Mesenchymal stem cell (in vitro differentiated cells and primary cell): ENCODE measurements at regions not wholly inside any gene's neighbourhood (a gene's known extent, or its start where the extent isn't known, plus 50 kb on each side); places are given as distances from the start of the nearest gene placed in this dataset.

ENCODE experiments used
- DNase-seq: peaks from one replicate; pipeline ENCODE4 v3.0.0-alpha.2; 2013
- H2AFZ ChIP-seq: one replicate; pipeline ENCODE4 v1.6.1; 2013; ENCODE audit warnings: low read depth, mild to moderate bottlenecking, control low read depth, inconsistent platforms, low read length, moderate library complexity
- H2AK5ac ChIP-seq: 2 replicates; pipeline ENCODE4 v1.6.1; 2013; ENCODE audit warnings: low read length, moderate library complexity, mild to moderate bottlenecking, inconsistent platforms; ENCODE audit not compliant: severe bottlenecking
- H2BK120ac ChIP-seq: one replicate; pipeline ENCODE4 v1.6.1; 2013; ENCODE audit warnings: low read depth, mild to moderate bottlenecking, inconsistent platforms, low read length, moderate library complexity
- H2BK12ac ChIP-seq, 2 experiments: one replicate each; pipeline ENCODE4 v1.6.1; 2013; ENCODE audit warnings: inconsistent platforms in 2 of 2, low read length in 2 of 2, mild to moderate bottlenecking in 2 of 2, moderate library complexity in 2 of 2, control low read depth in 1 of 2
- H2BK15ac ChIP-seq: one replicate; pipeline ENCODE4 v1.6.1; 2013; ENCODE audit warnings: mild to moderate bottlenecking, low read depth, inconsistent platforms; ENCODE audit not compliant: poor library complexity, severe bottlenecking
- H2BK5ac ChIP-seq: 2 replicates; pipeline ENCODE4 v1.6.1; 2013; ENCODE audit warnings: low read depth, mild to moderate bottlenecking, low read length, control low read depth, inconsistent platforms; ENCODE audit not compliant: poor library complexity, severe bottlenecking
- H3K14ac ChIP-seq, 2 experiments: one replicate each; pipeline ENCODE4 v1.6.1; 2013; ENCODE audit warnings: inconsistent platforms in 2 of 2, low read length in 2 of 2, control low read depth in 1 of 2, mild to moderate bottlenecking in 1 of 2, moderate library complexity in 1 of 2
- H3K18ac ChIP-seq, 2 experiments: one replicate each; pipeline ENCODE4 v1.6.1; 2013; ENCODE audit warnings: inconsistent platforms in 2 of 2, low read length in 2 of 2, control low read depth in 1 of 2, low read depth in 1 of 2, mild to moderate bottlenecking in 1 of 2
- H3K23ac ChIP-seq, 2 experiments: one replicate each; pipeline ENCODE4 v1.6.1; 2013; ENCODE audit warnings: inconsistent platforms in 2 of 2, low read length in 2 of 2, mild to moderate bottlenecking in 2 of 2, moderate library complexity in 2 of 2, control low read depth in 1 of 2
- H3K27ac ChIP-seq: 2 replicates; pipeline ENCODE4 v1.5.1; 2013; ENCODE audit warnings: mild to moderate bottlenecking, moderate library complexity, low read length, control low read depth, inconsistent platforms; ENCODE audit not compliant: poor library complexity, severe bottlenecking
- H3K27me3 ChIP-seq, 2 experiments: 2 replicates each; pipeline versions ENCODE4 v1.6.1 to v1.7.0; 2013; ENCODE audit warnings: low read length in 2 of 2, mild to moderate bottlenecking in 2 of 2, moderate library complexity in 2 of 2, control low read depth in 1 of 2, inconsistent platforms in 1 of 2; ENCODE audit not compliant: control insufficient read depth in 1 of 2, insufficient read depth in 1 of 2
- H3K36me3 ChIP-seq, 2 experiments: 2 replicates each; pipeline versions ENCODE4 v1.6.1 to v1.7.0; 2013; ENCODE audit warnings: low read length in 2 of 2, control low read depth in 1 of 2, inconsistent platforms in 1 of 2, low read depth in 1 of 2, mild to moderate bottlenecking in 1 of 2; ENCODE audit not compliant: insufficient read depth in 2 of 2, control insufficient read depth in 1 of 2
- H3K4ac ChIP-seq, 2 experiments: one replicate each; pipeline ENCODE4 v1.6.1; 2013; ENCODE audit warnings: inconsistent platforms in 2 of 2, low read length in 2 of 2, mild to moderate bottlenecking in 2 of 2, moderate library complexity in 2 of 2, control low read depth in 1 of 2, low read depth in 1 of 2
- H3K4me1 ChIP-seq: 2 replicates; pipeline ENCODE4 v1.6.1; 2013; ENCODE audit warnings: low read depth, low read length, control low read depth; ENCODE audit not compliant: control insufficient read depth, insufficient read depth
- H3K4me2 ChIP-seq: 2 replicates; pipeline ENCODE4 v1.6.1; 2013; ENCODE audit warnings: low read length, mild to moderate bottlenecking, inconsistent platforms; ENCODE audit not compliant: poor library complexity, severe bottlenecking
- H3K4me3 ChIP-seq, 2 experiments: 2 replicates each; pipeline versions ENCODE4 v1.5.1 to v1.7.0; 2013; ENCODE audit warnings: low read length in 2 of 2, mild to moderate bottlenecking in 2 of 2, control low read depth in 1 of 2, low read depth in 1 of 2; ENCODE audit not compliant: insufficient read depth in 1 of 2
- H3K79me1 ChIP-seq: replicated peaks from 2 replicates; pipeline ENCODE4 v1.6.1; 2013; ENCODE audit warnings: mild to moderate bottlenecking, control low read depth, low read length, inconsistent platforms; ENCODE audit not compliant: poor library complexity, severe bottlenecking
- H3K9ac ChIP-seq: 2 replicates; pipeline ENCODE4 v1.7.0; 2013; ENCODE audit warnings: mild to moderate bottlenecking, low read length, moderate library complexity
- H3K9me3 ChIP-seq: 2 replicates; pipeline ENCODE4 v1.7.0; 2013; ENCODE audit warnings: mild to moderate bottlenecking, low read length; ENCODE audit not compliant: control insufficient read depth
- H4K8ac ChIP-seq: one replicate; pipeline ENCODE4 v1.6.1; 2013; ENCODE audit warnings: inconsistent platforms, mild to moderate bottlenecking, low read length, moderate library complexity
- H4K91ac ChIP-seq: one replicate; pipeline ENCODE4 v1.6.1; 2013; ENCODE audit warnings: mild to moderate bottlenecking, low read length, inconsistent platforms
- WGBS: methylation state at CpG from one replicate; pipeline ENCODE4 v1.1.7; 2013; ENCODE audit warnings: mixed read lengths; 5-methylcytosine and 5-hydroxymethylcytosine counted together

DNA sequence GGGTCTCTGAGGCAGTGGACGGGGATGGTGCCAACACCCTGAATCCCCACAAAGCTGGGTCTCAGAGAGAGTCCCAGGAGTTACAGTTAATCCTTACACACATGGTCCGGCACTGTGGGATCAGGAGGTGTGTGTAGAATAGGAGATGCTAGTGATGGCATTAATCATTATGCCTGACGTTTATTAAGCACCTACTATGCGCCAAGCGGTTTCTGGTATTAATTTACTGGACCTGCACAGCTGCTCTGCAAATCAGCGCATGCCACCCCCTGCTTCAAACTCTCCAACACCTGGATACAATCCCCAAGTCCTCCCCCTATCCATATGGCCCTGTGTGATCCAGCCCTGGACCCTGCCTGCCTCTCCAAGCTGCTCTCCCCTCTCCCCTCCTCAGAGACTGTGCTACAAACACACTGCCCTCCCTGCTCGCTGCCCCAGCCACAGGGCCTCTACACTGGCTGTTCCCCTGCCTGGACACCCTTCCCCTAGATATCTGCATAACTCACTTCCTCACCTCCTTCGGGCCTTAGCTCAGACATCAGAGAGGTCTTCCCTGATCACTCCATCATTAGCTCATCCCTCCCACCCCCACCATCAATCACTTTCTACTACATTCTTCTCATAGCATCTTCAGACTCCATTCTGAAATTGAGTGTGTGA lies 86.0 kb downstream of the RFLNA start:
- peak overlapping the region; percentile 78 for H3K27ac ChIP-seq
- H3K23ac ChIP-seq = peak overlapping the region in 1 of 2 experiments; percentile 46
- H3K4me1 ChIP-seq = peaks cover 81% of the 10 kb centered on the region
- peaks cover 70 to 90% of the 10 kb centered on the region in 2 experiments for H3K36me3 ChIP-seq
- peak overlapping the region; percentile 56 for H2BK15ac ChIP-seq
- H3K9ac ChIP-seq = peak overlapping the region; percentile 78
- peak overlapping the region; percentile 10 to 50 for H3K4ac ChIP-seq
- DNase-seq = no peak
- H3K4me2 ChIP-seq = no peak overlapping the region
- H3K18ac ChIP-seq = peak overlapping the region; percentile 46 to 54
- no peaks in the 10 kb centered on the region for H3K9me3 ChIP-seq
- peak overlapping the region; percentile 37 for H2AK5ac ChIP-seq
- H2AFZ ChIP-seq = no peak overlapping the region
- peaks cover 2% of the 10 kb centered on the region for H3K79me1 ChIP-seq
- peak overlapping the region; percentile 18 to 51 for H2BK12ac ChIP-seq
- H3K14ac ChIP-seq = no peak overlapping the region
- no peaks in the 10 kb centered on the region for H3K27me3 ChIP-seq
- 63% methylated on average over 8 of the region's 8 CpGs for WGBS
- no peak overlapping the region for H2BK5ac ChIP-seq
- peak overlapping the region; percentile 16 for H4K8ac ChIP-seq
- H2BK120ac ChIP-seq = peak overlapping the region; percentile 11
- no peak overlapping the region for H4K91ac ChIP-seq
- H3K4me3 ChIP-seq = no peak overlapping the region

DNA sequence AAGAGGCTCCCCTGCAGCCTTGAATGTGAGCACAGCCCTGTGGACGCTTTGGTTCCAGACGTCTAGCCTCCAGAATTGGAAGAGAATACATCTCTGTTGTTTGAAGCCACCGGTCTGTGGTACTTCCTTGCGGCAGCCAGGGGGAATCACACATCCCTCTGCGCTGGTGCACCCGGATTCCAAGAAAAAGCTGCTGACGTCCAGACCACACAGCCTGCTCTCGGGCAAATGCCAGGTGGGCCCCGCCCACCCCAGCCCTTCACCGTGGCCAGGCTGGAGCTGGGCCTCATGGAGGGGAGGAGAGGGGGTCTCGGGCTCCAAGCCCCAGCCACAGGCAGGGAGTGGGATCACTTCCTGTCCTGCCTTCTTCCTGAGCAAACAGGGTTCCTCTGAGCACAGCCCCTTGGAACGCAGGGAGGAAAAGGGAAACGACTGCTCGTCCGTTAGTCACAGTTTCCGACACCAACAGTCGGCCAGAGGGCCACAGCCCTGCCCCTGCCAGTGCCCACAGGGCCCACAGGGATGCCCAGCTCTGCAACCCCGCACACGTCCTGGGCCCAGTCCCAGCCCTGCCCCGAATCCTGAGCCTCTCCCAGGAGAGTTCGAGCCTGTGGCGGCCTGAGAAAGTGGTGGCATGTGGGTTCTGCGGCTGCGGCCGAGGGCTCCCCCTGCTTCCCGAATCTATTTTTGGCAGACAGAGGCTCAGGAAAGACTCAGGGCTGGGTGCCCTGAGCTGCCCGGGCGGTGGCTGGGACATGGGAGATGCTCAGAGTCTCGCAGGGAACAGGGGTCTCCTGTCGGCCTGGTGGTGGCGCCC lies 85.3 kb downstream of the RFLNA start:
- H3K14ac ChIP-seq = no peak overlapping the region
- peak overlapping the region; percentile 56 for H2BK15ac ChIP-seq
- peak overlapping the region; percentile 11 for H2BK120ac ChIP-seq
- no peaks in the 10 kb centered on the region for H3K9me3 ChIP-seq
- peaks cover 5% of the 10 kb centered on the region for H3K79me1 ChIP-seq
- no peak overlapping the region for H3K23ac ChIP-seq
- H4K8ac ChIP-seq = peak overlapping the region; percentile 10
- H2BK5ac ChIP-seq = peak overlapping the region; percentile 22
- H3K9ac ChIP-seq = peak overlapping the region; percentile 78
- peak overlapping the region; percentile 47 for H4K91ac ChIP-seq
- DNase-seq = peak; percentile 89
- WGBS = 43% methylated on average over 31 of the region's 31 CpGs
- no peak overlapping the region for H2AFZ ChIP-seq
- no peak overlapping the region for H3K4me2 ChIP-seq
- peak overlapping the region in 1 of 2 experiments; percentile 13 for H3K4me3 ChIP-seq
- H3K4ac ChIP-seq = peak overlapping the region; percentile 2 to 50
- H2AK5ac ChIP-seq = peak overlapping the region; percentile 37
- peaks cover 76% of the 10 kb centered on the region for H3K4me1 ChIP-seq
- no peaks in the 10 kb centered on the region for H3K27me3 ChIP-seq
- H3K27ac ChIP-seq = peak overlapping the region; percentile 78
- peak overlapping the region; percentile 44 to 46 for H3K18ac ChIP-seq
- H2BK12ac ChIP-seq = peak overlapping the region; percentile 13 to 18
- peaks cover 73 to 94% of the 10 kb centered on the region in 2 experiments for H3K36me3 ChIP-seq

DNA sequence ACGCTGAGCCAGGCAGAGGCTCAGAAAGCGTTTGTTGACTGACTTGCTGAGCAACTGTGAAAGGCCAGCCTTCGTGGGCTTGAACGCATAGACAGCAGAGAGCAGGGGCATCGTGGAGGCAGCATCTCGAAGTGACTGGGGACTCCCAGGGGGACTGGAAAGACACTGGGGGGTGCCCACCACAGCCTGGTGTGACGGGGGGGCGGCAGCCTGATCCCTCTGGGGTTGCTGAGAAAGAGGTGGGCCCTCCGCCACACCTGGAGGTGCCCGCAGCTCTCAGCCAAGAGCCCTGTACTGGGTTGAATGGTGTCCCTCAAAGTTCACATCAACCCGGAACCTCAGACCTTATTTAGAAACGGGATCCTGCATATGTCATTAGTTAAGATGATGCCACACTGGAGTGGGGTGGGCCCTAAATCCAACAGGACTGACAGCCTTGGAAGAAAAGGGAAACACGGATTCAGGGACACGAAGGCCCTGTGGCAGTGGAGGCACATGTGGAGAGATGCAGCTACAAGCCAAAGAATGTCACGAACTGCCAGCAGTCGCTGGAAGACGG lies 84.6 kb downstream of the RFLNA start:
- Histone ChIP-seq H2BK15ac (no peak overlapping the region), H2BK5ac (no peak overlapping the region), H3K4me3 (peak overlapping the region in 1 of 2 experiments; percentile 13), H2BK12ac (peak overlapping the region in 1 of 2 experiments; percentile 28), H3K4ac (peak overlapping the region; percentile 2 to 31), H2AK5ac (peak overlapping the region; percentile 16), H3K9ac (peak overlapping the region; percentile 78), H3K14ac (no peak overlapping the region), H3K18ac (peak overlapping the region in 1 of 2 experiments; percentile 31), H3K27me3 (no peaks in the 10 kb centered on the region), H3K36me3 (peaks cover 74 to 95% of the 10 kb centered on the region in 2 experiments), H3K23ac (no peak overlapping the region), H3K4me1 (peaks cover 75% of the 10 kb centered on the region), H3K27ac (peak overlapping the region; percentile 78), H3K9me3 (no peaks in the 10 kb centered on the region), H3K4me2 (no peak overlapping the region), H3K79me1 (peaks cover 5% of the 10 kb centered on the region), H4K8ac (no peak overlapping the region), H2BK120ac (no peak overlapping the region), H2AFZ (no peak overlapping the region), H4K91ac (peak overlapping the region; percentile 46)
- WGBS = 94% methylated on average over 17 of the region's 17 CpGs
- DNase-seq = no peak

DNA sequence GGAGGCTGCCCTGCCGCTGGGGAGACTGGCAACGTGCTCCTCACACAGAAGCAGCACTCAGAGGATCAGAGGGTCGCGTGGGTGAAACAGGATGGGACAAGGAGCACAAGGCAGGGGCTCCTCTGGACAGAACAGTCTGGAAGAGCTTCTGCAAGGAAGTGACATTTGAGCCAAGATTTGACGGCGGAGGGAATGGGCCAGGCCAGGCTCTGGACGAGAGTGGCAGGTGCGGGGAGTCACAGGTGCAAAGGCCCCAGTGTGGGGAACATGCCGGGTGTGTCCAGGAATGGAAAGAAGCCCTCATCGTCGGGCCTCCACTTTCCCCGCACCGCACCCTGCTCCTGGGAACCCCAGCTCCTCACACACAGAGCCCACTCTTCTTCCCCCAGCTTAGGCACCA lies 84.0 kb downstream of the RFLNA start:
- Histone ChIP-seq H2AFZ (no peak overlapping the region), H3K23ac (no peak overlapping the region), H3K4me2 (no peak overlapping the region), H2BK15ac (no peak overlapping the region), H2AK5ac (peak overlapping the region; percentile 18), H3K9me3 (no peaks in the 10 kb centered on the region), H3K9ac (peak overlapping the region; percentile 78), H2BK120ac (no peak overlapping the region), H2BK12ac (no peak overlapping the region), H3K18ac (peak overlapping the region in 1 of 2 experiments; percentile 30), H3K79me1 (peaks cover 5% of the 10 kb centered on the region), H4K91ac (peak overlapping the region; percentile 40), H3K4me3 (no peak overlapping the region), H3K27ac (peak overlapping the region; percentile 78), H3K14ac (no peak overlapping the region), H3K4me1 (peaks cover 72% of the 10 kb centered on the region), H3K4ac (no peak overlapping the region), H3K36me3 (peaks cover 76 to 95% of the 10 kb centered on the region in 2 experiments), H3K27me3 (no peaks in the 10 kb centered on the region), H4K8ac (peak overlapping the region; percentile 76), H2BK5ac (no peak overlapping the region)
- WGBS = 94% methylated on average over 13 of the region's 13 CpGs
- DNase-seq = no peak
